ENCODE measurements at regions not wholly inside any gene's neighbourhood (a gene's known extent, or its start where the extent isn't known, plus 50 kb on each side); places are given as distances from the start of the nearest gene placed in this dataset.

DNA sequence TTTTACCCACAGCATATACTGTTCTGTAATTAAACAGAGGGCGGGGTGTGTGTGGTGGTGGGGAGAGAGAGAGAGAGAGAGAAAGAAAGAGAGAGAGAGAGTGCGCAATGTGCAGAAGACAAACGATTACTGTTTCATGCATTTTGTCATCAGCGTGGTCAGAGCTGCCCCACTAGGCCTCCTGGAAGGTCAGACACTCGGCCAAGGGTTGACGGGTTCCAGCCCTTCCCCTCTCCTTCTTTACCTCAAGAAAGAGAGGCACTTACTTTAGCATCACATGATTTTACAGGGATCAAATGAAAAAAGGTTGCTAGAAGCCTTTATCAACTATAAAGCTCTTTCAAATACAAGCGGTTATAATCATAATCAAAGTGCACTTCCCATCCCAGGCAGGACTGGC lies 269.2 kb upstream of the SORL1-AS1 start:
- ATAC-seq, result no peak
- CTCF ChIA-PET, result no interaction called here
- H3K4me1 ChIP-seq (ENCODE audit: control insufficient read depth, insufficient read depth, low read length), result peaks cover 12% of the 10 kb centered on the region; the same call in 1 of the 2 replicates

DNA sequence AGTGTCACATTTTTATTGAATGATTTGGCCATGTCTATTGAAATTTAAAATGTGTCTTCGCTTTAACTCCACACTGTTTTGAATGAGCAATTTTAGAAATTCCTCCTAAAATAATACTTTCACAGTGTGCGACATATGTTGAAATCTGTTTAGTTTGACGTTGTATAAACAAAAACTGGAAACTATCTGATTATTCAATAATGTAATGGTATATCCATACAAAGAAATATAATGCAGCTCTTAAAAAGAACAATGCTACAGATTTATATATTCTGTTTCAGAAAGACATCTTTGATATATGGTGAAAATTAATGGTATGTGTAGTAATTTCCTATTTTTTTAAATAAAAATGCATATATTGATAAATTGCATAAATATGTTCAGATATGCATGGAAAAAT lies 268.7 kb upstream of the SORL1-AS1 start:
- intact Hi-C loops (cut with micrococcal nuclease; ENCODE audit: unreplicated experiment) (no loop called here), in situ Hi-C loops (cut with HindIII; ENCODE audit: low pct_unique_long_range_greater_than_20kb, low sequenced_read_pairs) (no loop called here)
- DNase-seq (ENCODE audit: low read depth, low spot score) (no peak), ATAC-seq (no peak)
- no TSS peak for BruUV-seq (replicated peaks)
- Histone ChIP-seq H3K9me3 (ENCODE audit: control insufficient read depth, insufficient read depth, low read depth, low read length) (no peaks in the 10 kb centered on the region), H3K4me1 (ENCODE audit: control insufficient read depth, insufficient read depth, low read length) (peaks cover 12% of the 10 kb centered on the region; the same call in 1 of the 2 replicates), H3K36me3 (ENCODE audit: control insufficient read depth, insufficient read depth, low read length) (no peaks in the 10 kb centered on the region), H3K27ac (ENCODE audit: low read length) (no peak overlapping the region), H3K27me3 (ENCODE audit: control insufficient read depth, insufficient read depth, low read length) (no peaks in the 10 kb centered on the region), H3K4me3 (ENCODE audit: low read depth in 2 of 2, low read length in 2 of 2) (no peak overlapping the region)
- ChIA-PET POLR2A (no interaction called here), CTCF (no interaction called here)
- TF ChIP-seq, protein P1, sequence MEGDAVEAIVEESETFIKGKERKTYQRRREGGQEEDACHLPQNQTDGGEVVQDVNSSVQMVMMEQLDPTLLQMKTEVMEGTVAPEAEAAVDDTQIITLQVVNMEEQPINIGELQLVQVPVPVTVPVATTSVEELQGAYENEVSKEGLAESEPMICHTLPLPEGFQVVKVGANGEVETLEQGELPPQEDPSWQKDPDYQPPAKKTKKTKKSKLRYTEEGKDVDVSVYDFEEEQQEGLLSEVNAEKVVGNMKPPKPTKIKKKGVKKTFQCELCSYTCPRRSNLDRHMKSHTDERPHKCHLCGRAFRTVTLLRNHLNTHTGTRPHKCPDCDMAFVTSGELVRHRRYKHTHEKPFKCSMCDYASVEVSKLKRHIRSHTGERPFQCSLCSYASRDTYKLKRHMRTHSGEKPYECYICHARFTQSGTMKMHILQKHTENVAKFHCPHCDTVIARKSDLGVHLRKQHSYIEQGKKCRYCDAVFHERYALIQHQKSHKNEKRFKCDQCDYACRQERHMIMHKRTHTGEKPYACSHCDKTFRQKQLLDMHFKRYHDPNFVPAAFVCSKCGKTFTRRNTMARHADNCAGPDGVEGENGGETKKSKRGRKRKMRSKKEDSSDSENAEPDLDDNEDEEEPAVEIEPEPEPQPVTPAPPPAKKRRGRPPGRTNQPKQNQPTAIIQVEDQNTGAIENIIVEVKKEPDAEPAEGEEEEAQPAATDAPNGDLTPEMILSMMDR (IDR thresholded peaks at IDR 0.05), result no peak
- TF ChIP-seq TCF7L2 (IDR thresholded peaks at IDR 0.05; ENCODE audit: low read depth, low read length), result no peak
- TF ChIP-seq, protein P2, sequence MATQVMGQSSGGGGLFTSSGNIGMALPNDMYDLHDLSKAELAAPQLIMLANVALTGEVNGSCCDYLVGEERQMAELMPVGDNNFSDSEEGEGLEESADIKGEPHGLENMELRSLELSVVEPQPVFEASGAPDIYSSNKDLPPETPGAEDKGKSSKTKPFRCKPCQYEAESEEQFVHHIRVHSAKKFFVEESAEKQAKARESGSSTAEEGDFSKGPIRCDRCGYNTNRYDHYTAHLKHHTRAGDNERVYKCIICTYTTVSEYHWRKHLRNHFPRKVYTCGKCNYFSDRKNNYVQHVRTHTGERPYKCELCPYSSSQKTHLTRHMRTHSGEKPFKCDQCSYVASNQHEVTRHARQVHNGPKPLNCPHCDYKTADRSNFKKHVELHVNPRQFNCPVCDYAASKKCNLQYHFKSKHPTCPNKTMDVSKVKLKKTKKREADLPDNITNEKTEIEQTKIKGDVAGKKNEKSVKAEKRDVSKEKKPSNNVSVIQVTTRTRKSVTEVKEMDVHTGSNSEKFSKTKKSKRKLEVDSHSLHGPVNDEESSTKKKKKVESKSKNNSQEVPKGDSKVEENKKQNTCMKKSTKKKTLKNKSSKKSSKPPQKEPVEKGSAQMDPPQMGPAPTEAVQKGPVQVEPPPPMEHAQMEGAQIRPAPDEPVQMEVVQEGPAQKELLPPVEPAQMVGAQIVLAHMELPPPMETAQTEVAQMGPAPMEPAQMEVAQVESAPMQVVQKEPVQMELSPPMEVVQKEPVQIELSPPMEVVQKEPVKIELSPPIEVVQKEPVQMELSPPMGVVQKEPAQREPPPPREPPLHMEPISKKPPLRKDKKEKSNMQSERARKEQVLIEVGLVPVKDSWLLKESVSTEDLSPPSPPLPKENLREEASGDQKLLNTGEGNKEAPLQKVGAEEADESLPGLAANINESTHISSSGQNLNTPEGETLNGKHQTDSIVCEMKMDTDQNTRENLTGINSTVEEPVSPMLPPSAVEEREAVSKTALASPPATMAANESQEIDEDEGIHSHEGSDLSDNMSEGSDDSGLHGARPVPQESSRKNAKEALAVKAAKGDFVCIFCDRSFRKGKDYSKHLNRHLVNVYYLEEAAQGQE (IDR thresholded peaks at IDR 0.05; ENCODE audit: insufficient read depth in 1 of 2, low read depth in 2 of 2, low read length in 1 of 2), result no peak
- no peak for TF ChIP-seq SIN3A (IDR thresholded peaks at IDR 0.05; ENCODE audit: borderline replicate concordance, insufficient read depth, low read depth, low read length)
- TF ChIP-seq POLR2AphosphoS5 (IDR thresholded peaks at IDR 0.05; ENCODE audit: low read depth, low read length), result no peak

More for the DNA sequence above, 269.2 kb upstream of the SORL1-AS1 start:
- POLR2A ChIA-PET, result no interaction called here
- TF ChIP-seq TCF7L2 (IDR thresholded peaks at IDR 0.05; ENCODE audit: low read depth, low read length) (no peak), POLR2AphosphoS5 (IDR thresholded peaks at IDR 0.05; ENCODE audit: low read depth, low read length) (no peak), SIN3A (IDR thresholded peaks at IDR 0.05; ENCODE audit: borderline replicate concordance, insufficient read depth, low read depth, low read length) (no peak)
- TF ChIP-seq, protein P1 (IDR thresholded peaks at IDR 0.05), result no peak
- TF ChIP-seq, protein P2 (IDR thresholded peaks at IDR 0.05; ENCODE audit: insufficient read depth in 1 of 2, low read depth in 2 of 2, low read length in 1 of 2), result no peak
- no peaks in the 10 kb centered on the region for H3K9me3 ChIP-seq (ENCODE audit: control insufficient read depth, insufficient read depth, low read depth, low read length)
- no peak for DNase-seq (ENCODE audit: low read depth, low spot score)
- H3K4me3 ChIP-seq (ENCODE audit: low read depth in 2 of 2, low read length in 2 of 2), result peak overlapping the region; percentile 39 to 59
- in situ Hi-C loops (cut with HindIII; ENCODE audit: low pct_unique_long_range_greater_than_20kb, low sequenced_read_pairs), result no loop called here
- no peaks in the 10 kb centered on the region for H3K27me3 ChIP-seq (ENCODE audit: control insufficient read depth, insufficient read depth, low read length)
- peak overlapping the region; percentile 32; the same call in 1 of the 2 replicates for H3K27ac ChIP-seq (ENCODE audit: low read length)
- no peaks in the 10 kb centered on the region for H3K36me3 ChIP-seq (ENCODE audit: control insufficient read depth, insufficient read depth, low read length)
- no TSS peak for BruUV-seq (replicated peaks)
- intact Hi-C loops (cut with micrococcal nuclease; ENCODE audit: unreplicated experiment), result no loop called here

Data from Panc1 (cell line).